ENCODE measurements at regions not wholly inside any gene's neighbourhood (a gene's known extent, or its start where the extent isn't known, plus 50 kb on each side); places are given as distances from the start of the nearest gene placed in this dataset.

DNA sequence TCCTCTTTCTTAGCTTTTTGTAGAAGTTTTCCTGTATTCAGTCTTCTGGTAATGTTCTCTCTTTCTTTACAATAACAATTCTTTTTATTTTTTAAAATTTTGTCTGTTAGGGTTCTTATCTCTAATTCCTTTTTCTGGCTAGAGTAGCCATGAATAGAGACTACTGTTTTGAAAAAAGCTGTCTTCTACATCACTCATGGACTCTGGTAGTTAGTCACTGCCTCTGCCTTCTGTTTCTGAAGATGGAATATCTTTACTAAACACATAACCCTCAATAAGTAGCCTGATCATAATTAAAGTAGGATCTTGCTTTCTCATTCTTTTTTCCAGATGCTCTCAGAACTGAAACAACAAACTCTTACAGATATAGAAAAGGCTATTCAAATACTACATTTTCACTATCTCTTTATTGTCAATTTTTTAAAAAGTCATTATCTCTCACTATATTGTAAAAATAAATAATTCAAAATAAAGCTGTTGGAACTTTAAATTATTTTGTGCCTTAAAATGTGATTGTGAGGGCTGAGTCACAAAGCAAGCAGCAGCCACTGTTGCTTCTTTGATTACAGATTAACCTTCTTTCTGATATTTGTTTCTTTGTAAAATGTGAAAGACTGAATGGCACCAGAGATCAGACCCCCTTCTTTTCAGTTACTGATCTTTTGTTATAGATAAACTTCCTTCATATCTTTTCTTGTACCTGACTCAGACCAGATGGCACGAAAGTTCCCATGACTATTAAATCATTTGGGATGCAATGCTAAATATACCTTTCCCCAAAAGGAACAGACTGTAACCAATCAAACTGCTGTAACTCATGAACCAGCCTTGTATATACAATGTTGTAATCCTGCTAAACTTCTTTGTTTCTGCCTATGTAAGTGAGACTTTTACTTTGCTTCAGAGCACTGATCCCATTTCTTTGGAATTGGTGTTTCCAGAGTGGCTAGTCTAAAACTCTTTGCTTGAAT lies 1159.5 kb downstream of the IGSF11 start:
- H3K9me3 Mint-ChIP-seq: no peaks in the 10 kb centered on the region
- TF ChIP-seq, protein P1, sequence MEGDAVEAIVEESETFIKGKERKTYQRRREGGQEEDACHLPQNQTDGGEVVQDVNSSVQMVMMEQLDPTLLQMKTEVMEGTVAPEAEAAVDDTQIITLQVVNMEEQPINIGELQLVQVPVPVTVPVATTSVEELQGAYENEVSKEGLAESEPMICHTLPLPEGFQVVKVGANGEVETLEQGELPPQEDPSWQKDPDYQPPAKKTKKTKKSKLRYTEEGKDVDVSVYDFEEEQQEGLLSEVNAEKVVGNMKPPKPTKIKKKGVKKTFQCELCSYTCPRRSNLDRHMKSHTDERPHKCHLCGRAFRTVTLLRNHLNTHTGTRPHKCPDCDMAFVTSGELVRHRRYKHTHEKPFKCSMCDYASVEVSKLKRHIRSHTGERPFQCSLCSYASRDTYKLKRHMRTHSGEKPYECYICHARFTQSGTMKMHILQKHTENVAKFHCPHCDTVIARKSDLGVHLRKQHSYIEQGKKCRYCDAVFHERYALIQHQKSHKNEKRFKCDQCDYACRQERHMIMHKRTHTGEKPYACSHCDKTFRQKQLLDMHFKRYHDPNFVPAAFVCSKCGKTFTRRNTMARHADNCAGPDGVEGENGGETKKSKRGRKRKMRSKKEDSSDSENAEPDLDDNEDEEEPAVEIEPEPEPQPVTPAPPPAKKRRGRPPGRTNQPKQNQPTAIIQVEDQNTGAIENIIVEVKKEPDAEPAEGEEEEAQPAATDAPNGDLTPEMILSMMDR (IDR thresholded peaks at IDR 0.05): no peak
- no peaks in the 10 kb centered on the region for H3K4me1 Mint-ChIP-seq
- H3K27me3 Mint-ChIP-seq (ENCODE audit: low read depth, poor library complexity): no peaks in the 10 kb centered on the region
- DNase-seq: no peak
- no peak overlapping the region for H3K27ac Mint-ChIP-seq
- H3K36me3 Mint-ChIP-seq (ENCODE audit: low read depth): no peaks in the 10 kb centered on the region
- no peak overlapping the region for H3K4me3 Mint-ChIP-seq

DNA sequence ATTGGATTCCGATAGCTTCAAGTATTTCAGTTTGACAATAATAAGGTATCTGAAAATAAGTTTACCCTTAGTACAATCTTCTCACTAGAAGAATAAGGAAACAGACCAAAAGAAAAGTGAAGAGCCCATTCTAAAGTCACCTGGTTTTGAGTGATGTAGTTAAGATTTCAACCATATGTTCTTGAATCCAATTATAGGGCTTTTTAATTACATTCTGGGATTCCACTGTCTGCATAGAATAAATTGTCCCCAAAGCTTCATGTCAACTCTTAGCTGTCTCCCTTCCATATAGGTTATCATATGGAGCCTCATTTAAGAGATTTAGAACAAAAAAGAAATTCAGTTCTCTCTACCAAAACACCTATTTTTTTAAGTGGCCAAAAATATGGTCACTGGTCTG lies 1158.8 kb downstream of the IGSF11 start:
- TF ChIP-seq, protein P1 (IDR thresholded peaks at IDR 0.05): no peak
- Mint-ChIP-seq H3K4me3 (no peak overlapping the region), H3K27ac (no peak overlapping the region), H3K36me3 (ENCODE audit: low read depth) (no peaks in the 10 kb centered on the region), H3K9me3 (no peaks in the 10 kb centered on the region), H3K4me1 (no peaks in the 10 kb centered on the region), H3K27me3 (ENCODE audit: low read depth, poor library complexity) (peaks cover 2% of the 10 kb centered on the region)
- no peak for DNase-seq

DNA sequence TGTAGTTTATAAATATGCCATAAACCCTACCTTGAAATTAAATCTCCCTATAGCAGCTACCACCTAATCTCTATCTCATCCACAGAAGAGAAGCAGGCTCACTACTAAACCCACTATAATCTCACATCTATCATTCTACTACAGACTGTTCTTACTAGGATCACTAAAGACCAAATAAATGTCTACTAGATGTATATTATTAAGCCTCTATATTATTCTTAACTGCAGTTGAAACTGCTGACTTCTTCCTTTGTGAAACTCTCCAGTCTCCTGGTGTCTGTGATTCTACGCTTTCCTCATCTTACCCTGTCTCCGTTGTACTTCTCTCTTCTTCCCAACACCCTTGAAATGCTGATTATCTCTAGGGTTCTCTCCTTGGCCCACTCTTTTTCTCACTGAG lies 1154.0 kb downstream of the IGSF11 start:
- H3K9me3 Mint-ChIP-seq: no peaks in the 10 kb centered on the region
- DNase-seq: no peak
- no peak overlapping the region for H3K4me3 Mint-ChIP-seq
- H3K27ac Mint-ChIP-seq: no peak overlapping the region
- TF ChIP-seq, protein P1 (IDR thresholded peaks at IDR 0.05): no peak
- peaks cover 3% of the 10 kb centered on the region for H3K27me3 Mint-ChIP-seq (ENCODE audit: low read depth, poor library complexity)
- H3K36me3 Mint-ChIP-seq (ENCODE audit: low read depth): no peaks in the 10 kb centered on the region
- H3K4me1 Mint-ChIP-seq: no peaks in the 10 kb centered on the region

DNA sequence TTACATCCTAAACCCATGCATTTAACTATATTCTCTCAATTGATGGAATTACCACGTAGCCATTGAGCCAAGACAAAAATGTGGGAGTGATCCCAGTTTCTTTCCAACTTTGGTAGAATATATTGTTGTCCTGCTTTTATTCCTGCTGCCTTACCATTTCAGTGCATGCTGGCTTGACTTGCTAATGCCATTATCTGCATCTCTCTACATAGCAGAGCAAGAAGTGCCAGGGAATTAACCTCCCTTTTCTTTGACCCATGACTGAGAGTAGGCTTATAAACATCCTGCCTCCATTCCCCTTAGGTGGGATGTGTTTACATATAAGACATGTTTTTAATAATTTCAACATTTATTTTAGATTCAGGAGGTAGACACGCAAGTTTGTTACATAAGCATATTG lies 1153.4 kb downstream of the IGSF11 start:
- DNase-seq: no peak
- Mint-ChIP-seq H3K36me3 (ENCODE audit: low read depth) (no peaks in the 10 kb centered on the region), H3K4me1 (no peaks in the 10 kb centered on the region), H3K4me3 (no peak overlapping the region), H3K9me3 (no peaks in the 10 kb centered on the region), H3K27me3 (ENCODE audit: low read depth, poor library complexity) (peaks cover 3% of the 10 kb centered on the region), H3K27ac (no peak overlapping the region)
- TF ChIP-seq, protein P1 (IDR thresholded peaks at IDR 0.05): no peak

DNA sequence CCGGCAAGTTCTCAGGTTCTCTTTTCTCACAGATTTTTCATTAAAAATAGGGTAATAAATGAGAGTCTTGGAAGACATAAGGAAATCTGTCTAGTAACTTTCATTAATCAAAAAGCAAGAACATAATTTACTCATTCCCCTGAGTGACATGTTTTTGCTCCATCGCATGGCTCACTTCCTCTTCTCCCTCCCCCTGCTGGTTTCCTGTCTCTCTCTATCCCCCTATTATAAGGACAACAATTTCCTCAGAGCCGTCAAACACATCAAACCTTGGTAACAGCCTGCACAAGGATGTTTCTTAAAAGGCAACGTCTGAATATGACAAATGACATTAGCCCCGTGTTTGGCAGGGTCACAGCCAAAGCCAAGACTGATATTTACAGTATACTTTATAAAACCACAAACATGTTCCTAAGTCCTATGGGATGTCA lies 1149.6 kb downstream of the IGSF11 start:
- no peak for DNase-seq
- H3K36me3 Mint-ChIP-seq (ENCODE audit: low read depth): no peaks in the 10 kb centered on the region
- no peaks in the 10 kb centered on the region for H3K9me3 Mint-ChIP-seq
- H3K27me3 Mint-ChIP-seq (ENCODE audit: low read depth, poor library complexity): peaks cover 3% of the 10 kb centered on the region
- no peak overlapping the region for H3K4me3 Mint-ChIP-seq
- TF ChIP-seq, protein P1 (IDR thresholded peaks at IDR 0.05): no peak
- no peaks in the 10 kb centered on the region for H3K4me1 Mint-ChIP-seq
- no peak overlapping the region for H3K27ac Mint-ChIP-seq

DNA sequence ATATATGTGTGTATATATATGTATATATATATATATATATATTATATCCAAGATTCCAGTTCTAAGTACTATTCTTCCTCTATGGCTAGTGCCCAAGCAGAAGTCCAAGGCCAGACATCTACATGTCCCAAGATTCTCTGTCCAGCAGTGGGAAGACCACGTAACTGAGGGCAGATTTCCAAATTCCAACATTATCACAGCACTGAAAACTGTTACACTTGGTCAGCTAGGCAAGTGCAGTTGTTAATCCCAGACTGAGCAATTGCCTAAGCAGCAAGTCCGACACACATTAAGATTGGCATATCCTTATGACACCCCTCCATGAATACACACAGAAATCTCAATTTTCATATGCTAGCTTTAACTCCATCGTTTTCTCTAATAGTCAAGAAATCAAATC lies 1148.5 kb downstream of the IGSF11 start:
- H3K4me1 Mint-ChIP-seq: no peaks in the 10 kb centered on the region
- no peak overlapping the region for H3K27ac Mint-ChIP-seq
- no peaks in the 10 kb centered on the region for H3K9me3 Mint-ChIP-seq
- H3K4me3 Mint-ChIP-seq: no peak overlapping the region
- H3K36me3 Mint-ChIP-seq (ENCODE audit: low read depth): no peaks in the 10 kb centered on the region
- TF ChIP-seq, protein P1 (IDR thresholded peaks at IDR 0.05): no peak
- no peak for DNase-seq
- no peaks in the 10 kb centered on the region for H3K27me3 Mint-ChIP-seq (ENCODE audit: low read depth, poor library complexity)

Data from nephron progenitor cell (in vitro differentiated cells).